Right atrium auricular region (tissue), 2 donors: ENCODE measurements at regions not wholly inside any gene's neighbourhood (a gene's known extent, or its start where the extent isn't known, plus 50 kb on each side); places are given as distances from the start of the nearest gene placed in this dataset.

Experiments used
- DNase-seq: peaks from one replicate; pipeline ENCODE4 v3.0.0-alpha.2; 2019; ENCODE audit warnings: low spot score
- H3K27ac ChIP-seq, 2 donors: fragments of 200-600 bp; sonication (generic); 1 replicate in 1 of 2; 2 replicates in 1 of 2; pipeline ENCODE4 v1.5.1; 2016 to 2019
- H3K27me3 ChIP-seq, 2 donors: fragments of 200-600 bp; sonication (generic); one replicate each; pipeline versions ENCODE4 v1.5.1 to v1.6.0; 2017 to 2019
- H3K36me3 ChIP-seq: fragments of 200-600 bp; sonication (generic); one replicate; pipeline ENCODE4 v1.5.1; 2016
- H3K4me1 ChIP-seq, 2 donors: fragments of 200-600 bp; sonication (generic); one replicate each; pipeline versions ENCODE4 v1.5.1 to v1.6.0; 2017 to 2019
- H3K4me3 ChIP-seq, 2 donors: fragments of 200-600 bp; sonication (generic); 1 replicate in 1 of 2; 2 replicates in 1 of 2; pipeline ENCODE4 v1.5.1; 2017 to 2019; ENCODE audit warnings: mild to moderate bottlenecking in 1 of 2, moderate library complexity in 1 of 2
- H3K9me3 ChIP-seq, 2 donors: fragments of 200-600 bp; sonication (generic); one replicate each; pipeline ENCODE4 v1.5.1; 2019
- CTCF ChIP-seq, 2 donors: fragments of 200-600 bp; sonication (generic); IDR thresholded peaks; one replicate each; pipeline ENCODE4 v1.5.1; 2019; ENCODE audit warnings: antibody characterized with exemption in 2 of 2

- Histone ChIP-seq H3K4me3 (no peak overlapping the region), H3K36me3 (no peaks in the 10 kb centered on the region), H3K27me3 (no peaks in the 10 kb centered on the region), H3K9me3 (no peaks in the 10 kb centered on the region), H3K4me1 (no peaks in the 10 kb centered on the region), H3K27ac (no peak overlapping the region)
- TF ChIP-seq CTCF (IDR thresholded peaks at IDR 0.05): no peak
- no peak for DNase-seq
Observed at GRCh38 chr6:97654674-97655073, 371.7 kb upstream of the MMS22L start.

GRCh38 chr6:97656236-97656635 is 373.2 kb upstream of the MMS22L start:
- no peaks in the 10 kb centered on the region for H3K4me1 ChIP-seq
- H3K9me3 ChIP-seq: no peaks in the 10 kb centered on the region
- DNase-seq: no peak
- no peaks in the 10 kb centered on the region for H3K36me3 ChIP-seq
- H3K27ac ChIP-seq: no peak overlapping the region
- TF ChIP-seq CTCF (IDR thresholded peaks at IDR 0.05): no peak
- H3K4me3 ChIP-seq: no peak overlapping the region
- no peaks in the 10 kb centered on the region for H3K27me3 ChIP-seq

- Histone ChIP-seq H3K4me3 (no peak overlapping the region), H3K27ac (no peak overlapping the region), H3K4me1 (no peaks in the 10 kb centered on the region), H3K9me3 (no peaks in the 10 kb centered on the region), H3K36me3 (no peaks in the 10 kb centered on the region), H3K27me3 (no peaks in the 10 kb centered on the region)
- no peak for DNase-seq
- no peak for TF ChIP-seq CTCF (IDR thresholded peaks at IDR 0.05)
Observed at GRCh38 chr6:97656706-97657350, 373.8 kb upstream of the MMS22L start.

DNA sequence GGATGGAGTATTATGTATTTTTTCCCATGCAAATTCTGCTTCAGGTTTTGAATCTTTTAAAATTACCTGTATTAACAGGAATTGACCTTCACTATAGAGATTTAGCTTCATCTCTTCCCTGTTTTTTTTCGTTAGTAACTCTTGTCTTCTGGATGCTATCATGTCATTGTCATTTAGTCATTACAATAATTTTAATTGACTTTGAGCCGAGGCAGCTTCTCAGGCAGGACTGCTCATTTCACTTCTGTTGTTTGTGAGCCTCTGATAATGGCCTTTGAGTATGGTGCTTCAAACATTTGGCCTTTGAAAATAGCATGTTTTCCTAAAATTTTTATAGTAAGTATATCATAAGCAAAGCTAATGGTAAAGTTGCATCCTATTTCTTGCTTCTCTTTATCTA is 375.1 kb upstream of the MMS22L start:
- Histone ChIP-seq H3K27me3 (no peaks in the 10 kb centered on the region), H3K36me3 (no peaks in the 10 kb centered on the region), H3K27ac (no peak overlapping the region), H3K4me1 (no peaks in the 10 kb centered on the region), H3K4me3 (no peak overlapping the region), H3K9me3 (no peaks in the 10 kb centered on the region)
- no peak for TF ChIP-seq CTCF (IDR thresholded peaks at IDR 0.05)
- DNase-seq: no peak

- Histone ChIP-seq H3K4me3 (no peak overlapping the region), H3K27me3 (no peaks in the 10 kb centered on the region), H3K4me1 (no peaks in the 10 kb centered on the region), H3K36me3 (no peaks in the 10 kb centered on the region), H3K9me3 (no peaks in the 10 kb centered on the region), H3K27ac (no peak overlapping the region)
- no peak for TF ChIP-seq CTCF (IDR thresholded peaks at IDR 0.05)
- no peak for DNase-seq
Observed at GRCh38 chr6:97663252-97663651, 380.2 kb upstream of the MMS22L start.

- no peak for DNase-seq
- no peaks in the 10 kb centered on the region for H3K4me1 ChIP-seq
- no peaks in the 10 kb centered on the region for H3K27me3 ChIP-seq
- no peak for TF ChIP-seq CTCF (IDR thresholded peaks at IDR 0.05)
- no peak overlapping the region for H3K27ac ChIP-seq
- no peaks in the 10 kb centered on the region for H3K36me3 ChIP-seq
- H3K4me3 ChIP-seq: no peak overlapping the region
- no peaks in the 10 kb centered on the region for H3K9me3 ChIP-seq
Observed at GRCh38 chr6:97665446-97665845, 382.4 kb upstream of the MMS22L start.
